Thyroid gland (tissue), 4 donors: ENCODE measurements at regions not wholly inside any gene's neighbourhood (a gene's known extent, or its start where the extent isn't known, plus 50 kb on each side); places are given as distances from the start of the nearest gene placed in this dataset.

Experiments used
- DNase-seq, 2 donors: peaks; one replicate each; pipeline ENCODE4 v3.0.0-alpha.2; 2019
- H3K27ac ChIP-seq, 3 donors: fragments of 200-600 bp; sonication (generic); 1 replicate in 2 of 3; 2 replicates in 1 of 3; pipeline ENCODE4 v1.5.1; 2016 to 2019; ENCODE audit warnings: mild to moderate bottlenecking in 1 of 3, moderate library complexity in 1 of 3
- H3K27me3 ChIP-seq: fragments of 200-600 bp; sonication (generic); one replicate; pipeline ENCODE4 v1.5.1; 2019
- H3K36me3 ChIP-seq, 2 donors: fragments of 200-600 bp; sonication (generic); one replicate each; pipeline ENCODE4 v1.5.1; 2016 to 2019
- H3K4me1 ChIP-seq, 2 donors: fragments of 200-600 bp; sonication (generic); one replicate each; pipeline ENCODE4 v1.5.1; 2017 to 2019
- H3K4me3 ChIP-seq, 3 donors: fragments of 200-600 bp; sonication (generic); replicated peaks in 1 of 3; 1 replicate in 2 of 3; 2 replicates in 1 of 3; pipeline ENCODE4 v1.5.1; 2016; ENCODE audit warnings: mild to moderate bottlenecking in 1 of 3
- H3K9me3 ChIP-seq: fragments of 200-600 bp; sonication (generic); one replicate; pipeline ENCODE4 v1.5.1; 2017
- POLR2A ChIP-seq, 2 donors: fragments of 450-650 bp; IDR thresholded peaks; one replicate each; pipeline ENCODE4 v1.6.1; 2017; ENCODE audit warnings: antibody characterized with exemption in 2 of 2, mild to moderate bottlenecking in 2 of 2, moderate library complexity in 1 of 2
- WGBS, 2 donors: methylation state at CpG; one replicate each; pipeline ENCODE4 v1.1.5; 2017; 5-methylcytosine and 5-hydroxymethylcytosine counted together
- intact Hi-C: fragments of 100-400 bp; cut with DNase I; formaldehyde crosslinking; loops from one replicate; pipeline ENCODE4 v1.15.1; 2023
- TF ChIP-seq, protein P1 (sequence below), 6 experiments: fragments of 200-600 bp in 3 of 6; fragments of 450-650 bp in 3 of 6; sonication (generic) in 3 of 6; IDR thresholded peaks; one replicate each; pipeline ENCODE4 v1.5.1; 2016 to 2019; ENCODE audit warnings: antibody characterized with exemption in 6 of 6, mild to moderate bottlenecking in 2 of 6, inconsistent platforms in 1 of 6, moderate library complexity in 1 of 6

DNA sequence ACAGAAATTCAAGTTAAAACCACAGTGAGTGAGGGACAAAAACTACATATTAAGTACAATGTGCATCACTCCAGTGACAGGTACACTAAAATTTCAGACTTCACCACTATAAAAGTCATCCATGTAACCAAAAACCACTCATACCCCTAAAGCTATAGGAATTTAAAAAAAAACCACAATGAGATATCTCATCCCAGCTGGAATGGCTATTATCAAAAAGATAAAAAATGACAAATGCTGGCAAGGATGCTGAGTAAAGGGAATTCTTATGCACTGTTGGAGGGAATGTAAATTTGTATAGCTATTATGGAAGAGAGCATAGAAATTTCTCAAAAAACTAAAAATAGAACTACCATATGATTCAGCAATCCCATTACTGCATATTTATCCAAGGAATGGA, 171.1 kb downstream of the HHIP start:
- no peaks in the 10 kb centered on the region for H3K36me3 ChIP-seq
- TF ChIP-seq, protein P1, sequence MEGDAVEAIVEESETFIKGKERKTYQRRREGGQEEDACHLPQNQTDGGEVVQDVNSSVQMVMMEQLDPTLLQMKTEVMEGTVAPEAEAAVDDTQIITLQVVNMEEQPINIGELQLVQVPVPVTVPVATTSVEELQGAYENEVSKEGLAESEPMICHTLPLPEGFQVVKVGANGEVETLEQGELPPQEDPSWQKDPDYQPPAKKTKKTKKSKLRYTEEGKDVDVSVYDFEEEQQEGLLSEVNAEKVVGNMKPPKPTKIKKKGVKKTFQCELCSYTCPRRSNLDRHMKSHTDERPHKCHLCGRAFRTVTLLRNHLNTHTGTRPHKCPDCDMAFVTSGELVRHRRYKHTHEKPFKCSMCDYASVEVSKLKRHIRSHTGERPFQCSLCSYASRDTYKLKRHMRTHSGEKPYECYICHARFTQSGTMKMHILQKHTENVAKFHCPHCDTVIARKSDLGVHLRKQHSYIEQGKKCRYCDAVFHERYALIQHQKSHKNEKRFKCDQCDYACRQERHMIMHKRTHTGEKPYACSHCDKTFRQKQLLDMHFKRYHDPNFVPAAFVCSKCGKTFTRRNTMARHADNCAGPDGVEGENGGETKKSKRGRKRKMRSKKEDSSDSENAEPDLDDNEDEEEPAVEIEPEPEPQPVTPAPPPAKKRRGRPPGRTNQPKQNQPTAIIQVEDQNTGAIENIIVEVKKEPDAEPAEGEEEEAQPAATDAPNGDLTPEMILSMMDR (IDR thresholded peaks at IDR 0.05), result no peak
- TF ChIP-seq POLR2A (IDR thresholded peaks at IDR 0.05), result no peak
- no peaks in the 10 kb centered on the region for H3K27me3 ChIP-seq
- no peaks in the 10 kb centered on the region for H3K4me1 ChIP-seq
- H3K27ac ChIP-seq, result no peak overlapping the region
- no peak for DNase-seq
- H3K9me3 ChIP-seq, result no peaks in the 10 kb centered on the region
- intact Hi-C loops, result no loop called here
- H3K4me3 ChIP-seq, result no peak overlapping the region

DNA sequence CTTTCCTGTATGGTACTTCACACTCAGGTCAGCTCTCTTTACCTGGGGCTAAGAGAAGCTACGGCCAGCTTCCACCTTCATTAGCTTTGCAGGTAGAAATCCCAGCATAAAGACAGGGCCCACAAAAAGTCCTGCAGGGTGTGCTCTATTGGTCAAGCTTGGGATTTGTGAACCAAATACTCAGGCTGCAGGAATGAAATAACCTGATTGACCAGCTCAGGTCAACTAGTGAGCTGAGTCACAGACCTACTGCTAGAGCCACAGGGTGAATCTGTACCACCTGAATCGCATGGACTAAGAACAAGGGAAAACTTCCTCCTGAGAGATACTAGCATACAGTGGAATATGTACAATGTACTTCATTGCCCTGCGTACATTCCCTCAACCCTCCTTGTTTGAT, 172.2 kb downstream of the HHIP start:
- H3K36me3 ChIP-seq, result no peaks in the 10 kb centered on the region
- intact Hi-C loops, result no loop called here
- H3K4me1 ChIP-seq, result no peaks in the 10 kb centered on the region
- TF ChIP-seq POLR2A (IDR thresholded peaks at IDR 0.05), result no peak
- TF ChIP-seq, protein P1 (IDR thresholded peaks at IDR 0.05), result no peak
- no peak overlapping the region for H3K27ac ChIP-seq
- no peak for DNase-seq
- no peak overlapping the region for H3K4me3 ChIP-seq
- 93 to 96% methylated on average over 3 of the region's 3 CpGs for WGBS, 2 donors
- no peaks in the 10 kb centered on the region for H3K9me3 ChIP-seq
- no peaks in the 10 kb centered on the region for H3K27me3 ChIP-seq

DNA sequence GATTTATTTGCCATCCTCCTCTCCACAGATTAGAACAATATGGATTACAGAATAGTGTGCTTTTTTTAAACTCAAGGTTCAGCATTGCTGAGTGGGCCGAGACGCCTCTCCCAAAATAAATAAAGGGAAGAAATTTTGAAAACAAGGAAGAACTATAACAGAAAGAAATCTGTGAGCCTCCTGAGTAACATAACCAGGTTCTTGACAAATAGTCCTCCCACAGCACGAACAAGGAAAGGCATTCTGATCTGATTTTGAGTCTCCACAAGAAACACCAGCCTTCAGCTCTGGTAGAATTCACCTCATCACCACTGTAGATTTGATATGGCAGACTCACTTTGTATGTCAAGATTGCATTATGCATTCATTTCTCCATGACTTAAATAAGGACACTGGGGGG, 173.6 kb downstream of the HHIP start:
- no peaks in the 10 kb centered on the region for H3K4me1 ChIP-seq
- no peaks in the 10 kb centered on the region for H3K9me3 ChIP-seq
- no peak overlapping the region for H3K27ac ChIP-seq
- no peak overlapping the region for H3K4me3 ChIP-seq
- no peaks in the 10 kb centered on the region for H3K36me3 ChIP-seq
- intact Hi-C loops, result no loop called here
- H3K27me3 ChIP-seq, result no peaks in the 10 kb centered on the region
- 83 to 92% methylated on average over 3 of the region's 3 CpGs for WGBS, 2 donors
- DNase-seq, result no peak
- TF ChIP-seq POLR2A (IDR thresholded peaks at IDR 0.05), result no peak
- TF ChIP-seq, protein P1 (IDR thresholded peaks at IDR 0.05), result no peak

DNA sequence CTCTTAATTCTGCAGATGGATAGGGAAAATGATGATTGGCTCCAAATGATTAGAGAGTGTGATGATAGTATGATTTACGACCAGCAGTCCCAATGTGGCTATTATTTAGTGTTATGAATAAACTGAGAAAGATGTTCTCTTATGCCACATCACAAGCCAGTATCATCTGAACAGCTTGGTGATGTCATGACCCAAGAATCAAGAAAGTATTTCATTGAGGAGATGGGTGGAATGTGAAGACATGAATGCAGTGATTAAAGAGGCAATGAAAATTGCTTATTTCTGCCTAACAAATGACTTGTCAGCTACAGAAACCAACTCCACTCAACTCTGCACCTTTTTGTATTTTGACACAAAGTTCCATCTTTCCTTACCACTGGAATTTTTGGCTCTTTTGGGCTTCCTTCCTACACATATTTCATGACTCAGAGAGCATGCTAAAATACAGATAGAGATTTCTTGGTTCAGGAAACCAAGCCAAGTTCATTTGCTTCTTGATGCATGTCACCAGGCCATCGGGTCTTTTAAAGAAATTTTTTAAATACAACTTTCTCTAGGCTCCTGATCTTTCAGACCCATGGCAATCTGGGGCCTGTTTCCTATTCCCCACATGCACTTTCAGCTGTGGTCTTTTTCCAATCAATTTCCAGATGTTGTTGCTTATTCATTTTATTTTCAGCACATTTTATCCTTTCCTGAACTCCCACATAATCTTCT, 174.2 kb downstream of the HHIP start:
- intact Hi-C loops, result no loop called here
- no peaks in the 10 kb centered on the region for H3K4me1 ChIP-seq
- DNase-seq, result no peak
- no peak overlapping the region for H3K27ac ChIP-seq
- H3K36me3 ChIP-seq, result no peaks in the 10 kb centered on the region
- TF ChIP-seq POLR2A (IDR thresholded peaks at IDR 0.05), result no peak
- TF ChIP-seq, protein P1 (IDR thresholded peaks at IDR 0.05), result no peak
- no peaks in the 10 kb centered on the region for H3K27me3 ChIP-seq
- WGBS, 2 donors, result 70 to 73% methylated on average over 2 of the region's 2 CpGs
- H3K9me3 ChIP-seq, result no peaks in the 10 kb centered on the region
- no peak overlapping the region for H3K4me3 ChIP-seq

DNA sequence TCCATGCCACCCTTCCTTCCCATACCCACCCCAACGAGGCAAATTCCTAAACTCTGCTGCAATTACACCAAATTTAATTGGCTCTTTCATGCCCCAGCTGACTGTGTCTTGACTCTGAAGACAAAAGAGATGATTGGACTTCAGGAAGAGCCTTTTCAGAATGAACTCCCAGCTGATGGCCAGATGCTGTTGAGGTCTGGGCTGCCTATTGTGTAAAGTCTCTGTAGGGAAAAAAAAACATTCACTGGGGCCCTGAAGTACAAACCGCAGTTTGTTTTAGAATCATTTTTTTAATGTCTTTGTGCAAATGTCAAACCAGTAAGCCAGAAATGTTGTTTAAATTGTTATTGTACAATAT, 174.8 kb downstream of the HHIP start:
- no peaks in the 10 kb centered on the region for H3K27me3 ChIP-seq
- TF ChIP-seq POLR2A (IDR thresholded peaks at IDR 0.05), result no peak
- TF ChIP-seq, protein P1 (IDR thresholded peaks at IDR 0.05), result no peak
- H3K36me3 ChIP-seq, result no peaks in the 10 kb centered on the region
- H3K9me3 ChIP-seq, result no peaks in the 10 kb centered on the region
- H3K27ac ChIP-seq, result no peak overlapping the region
- no peak overlapping the region for H3K4me3 ChIP-seq
- DNase-seq, result no peak
- no peaks in the 10 kb centered on the region for H3K4me1 ChIP-seq
- intact Hi-C loops, result no loop called here
- 48 to 56% methylated on average over 2 of the region's 2 CpGs for WGBS, 2 donors
